SU-DHL-6 (cell line): ENCODE measurements at regions not wholly inside any gene's neighbourhood (a gene's known extent, or its start where the extent isn't known, plus 50 kb on each side); places are given as distances from the start of the nearest gene placed in this dataset.

Source experiments
- H2AFZ ChIP-seq: fragments of 200-600 bp; sonication (generic); 2 replicates; pipeline ENCODE4 v1.6.1; 2014; ENCODE audit warnings: low read depth, mild to moderate bottlenecking, moderate library complexity, mixed read lengths, antibody characterized with exemption, low read length; ENCODE audit not compliant: severe bottlenecking
- H3F3A ChIP-seq: fragments of 200-600 bp; shearing (Covaris generic); 2 replicates; pipeline ENCODE4 v1.6.0; 2016; ENCODE audit warnings: antibody characterized with exemption, mild to moderate bottlenecking; ENCODE audit not compliant: insufficient read depth
- H3K27ac ChIP-seq: fragments of 200-600 bp; sonication (generic); 2 replicates; pipeline ENCODE4 v1.5.1; 2016; ENCODE audit warnings: low read depth, mild to moderate bottlenecking, low read length, moderate library complexity, mixed read lengths
- H3K27me3 ChIP-seq: fragments of 200-600 bp; sonication (generic), shearing (Covaris generic); 2 replicates; pipeline ENCODE4 v1.6.0; 2014; ENCODE audit warnings: mild to moderate bottlenecking, low read length
- H3K36me3 ChIP-seq: fragments of 200-600 bp; sonication (generic); 2 replicates; pipeline ENCODE4 v1.6.1; 2014; ENCODE audit warnings: mild to moderate bottlenecking, low read length, mixed read lengths
- H3K4me2 ChIP-seq: fragments of 300-600, 200-600 bp; shearing (Covaris generic), sonication (generic); 2 replicates; pipeline ENCODE4 v1.6.0; 2014; ENCODE audit warnings: low read length, low read depth, mild to moderate bottlenecking; ENCODE audit not compliant: poor library complexity, severe bottlenecking
- H3K4me3 ChIP-seq: fragments of 200-600 bp; sonication (generic); 2 replicates; pipeline ENCODE4 v1.5.1; 2014; ENCODE audit warnings: antibody characterized with exemption, low read length, mild to moderate bottlenecking, mixed read lengths; ENCODE audit not compliant: insufficient read depth, poor library complexity, severe bottlenecking
- H3K79me2 ChIP-seq: fragments of 200-600 bp; sonication (generic); 2 replicates; pipeline ENCODE4 v1.6.1; 2014; ENCODE audit warnings: mild to moderate bottlenecking, low read length, moderate library complexity; ENCODE audit not compliant: insufficient read depth
- H3K9ac ChIP-seq: fragments of 200-600 bp; sonication (generic); 2 replicates; pipeline ENCODE4 v1.7.0; 2014; ENCODE audit warnings: mild to moderate bottlenecking, low read length
- H3K9me2 ChIP-seq: fragments of 200-600 bp; sonication (generic); replicated peaks from 2 replicates; pipeline ENCODE4 v1.6.1; 2014; ENCODE audit warnings: low read length; ENCODE audit not compliant: insufficient read depth
- H3K9me3 ChIP-seq: fragments of 200-600 bp; sonication (generic); 2 replicates; pipeline ENCODE4 v1.6.1; 2014; ENCODE audit warnings: low read length, mixed read lengths; ENCODE audit not compliant: insufficient read depth
- H4K20me1 ChIP-seq: fragments of 200-600 bp; sonication (generic); 2 replicates; pipeline ENCODE4 v1.6.1; 2014; ENCODE audit warnings: low read depth, mild to moderate bottlenecking, antibody characterized with exemption, low read length, moderate library complexity, mixed read lengths
- EZH2phosphoT487 ChIP-seq: fragments of 200-600 bp; sonication (generic), shearing (Covaris generic); conservative IDR thresholded peaks from 2 replicates; pipeline ENCODE4 v1.6.1; 2018; ENCODE audit warnings: mild to moderate bottlenecking, antibody characterized with exemption, low read length, moderate library complexity, mixed read lengths
- TF ChIP-seq, protein P1 (sequence below): fragments of 200-600 bp; sonication (generic); IDR thresholded peaks from one replicate; pipeline ENCODE4 v1.5.1; 2017; ENCODE audit warnings: antibody characterized with exemption, mild to moderate bottlenecking, low read length, moderate library complexity; ENCODE audit not compliant: insufficient read depth, poor library complexity, severe bottlenecking

DNA sequence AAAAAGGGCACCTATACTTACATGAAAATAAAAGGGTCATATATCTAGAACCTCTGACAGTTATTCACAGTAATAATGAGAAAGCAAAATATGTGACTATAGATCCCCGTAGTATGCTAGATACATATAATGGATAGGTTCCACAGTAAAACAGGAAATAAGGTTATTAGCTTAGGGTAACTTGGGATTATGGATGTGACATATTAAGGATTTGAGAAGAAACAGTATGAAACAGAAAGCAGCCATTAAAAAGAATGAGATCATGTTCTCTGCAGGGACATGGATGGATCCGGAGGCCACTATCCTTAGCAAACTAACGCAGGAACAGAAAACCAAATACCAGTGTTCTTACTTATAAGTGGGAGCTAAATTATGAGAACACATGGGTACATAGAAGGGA is 1547.3 kb downstream of the BRINP3 start:
- Histone ChIP-seq H3K27me3 (no peaks in the 10 kb centered on the region), H3K9me2 (no peaks in the 10 kb centered on the region), H3K4me2 (no peak overlapping the region), H3K4me3 (no peak overlapping the region), H3K9me3 (no peaks in the 10 kb centered on the region), H3K27ac (no peak overlapping the region), H3K9ac (no peak overlapping the region), H4K20me1 (no peaks in the 10 kb centered on the region), H3F3A (no peaks in the 10 kb centered on the region), H3K36me3 (no peaks in the 10 kb centered on the region), H2AFZ (no peak overlapping the region), H3K79me2 (no peaks in the 10 kb centered on the region)
- TF ChIP-seq EZH2phosphoT487 = no peak
- TF ChIP-seq, protein P1, sequence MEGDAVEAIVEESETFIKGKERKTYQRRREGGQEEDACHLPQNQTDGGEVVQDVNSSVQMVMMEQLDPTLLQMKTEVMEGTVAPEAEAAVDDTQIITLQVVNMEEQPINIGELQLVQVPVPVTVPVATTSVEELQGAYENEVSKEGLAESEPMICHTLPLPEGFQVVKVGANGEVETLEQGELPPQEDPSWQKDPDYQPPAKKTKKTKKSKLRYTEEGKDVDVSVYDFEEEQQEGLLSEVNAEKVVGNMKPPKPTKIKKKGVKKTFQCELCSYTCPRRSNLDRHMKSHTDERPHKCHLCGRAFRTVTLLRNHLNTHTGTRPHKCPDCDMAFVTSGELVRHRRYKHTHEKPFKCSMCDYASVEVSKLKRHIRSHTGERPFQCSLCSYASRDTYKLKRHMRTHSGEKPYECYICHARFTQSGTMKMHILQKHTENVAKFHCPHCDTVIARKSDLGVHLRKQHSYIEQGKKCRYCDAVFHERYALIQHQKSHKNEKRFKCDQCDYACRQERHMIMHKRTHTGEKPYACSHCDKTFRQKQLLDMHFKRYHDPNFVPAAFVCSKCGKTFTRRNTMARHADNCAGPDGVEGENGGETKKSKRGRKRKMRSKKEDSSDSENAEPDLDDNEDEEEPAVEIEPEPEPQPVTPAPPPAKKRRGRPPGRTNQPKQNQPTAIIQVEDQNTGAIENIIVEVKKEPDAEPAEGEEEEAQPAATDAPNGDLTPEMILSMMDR = no peak

DNA sequence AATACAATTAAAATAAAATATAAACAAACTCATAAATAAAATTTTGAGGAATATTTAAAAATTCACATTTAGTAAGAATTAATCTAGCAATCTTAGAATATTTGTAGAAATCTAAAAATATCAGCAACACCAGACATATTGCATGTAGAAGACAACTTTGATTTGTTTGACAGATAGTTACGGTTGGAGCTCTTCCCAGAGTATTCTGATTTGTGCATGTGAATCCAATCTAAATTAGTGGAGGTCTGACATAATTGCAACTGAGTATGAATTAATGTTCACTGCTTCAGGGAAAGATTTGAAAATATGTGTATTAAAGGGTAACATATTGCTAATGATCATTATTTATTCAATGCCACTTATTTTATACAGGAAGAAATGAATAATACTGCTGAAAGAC is 1546.2 kb downstream of the BRINP3 start:
- Histone ChIP-seq H3K27ac (no peak overlapping the region), H3K4me2 (no peak overlapping the region), H3K79me2 (no peaks in the 10 kb centered on the region), H3K9me2 (no peaks in the 10 kb centered on the region), H3K9ac (no peak overlapping the region), H3F3A (no peaks in the 10 kb centered on the region), H2AFZ (no peak overlapping the region), H3K36me3 (no peaks in the 10 kb centered on the region), H4K20me1 (no peaks in the 10 kb centered on the region), H3K27me3 (no peaks in the 10 kb centered on the region), H3K9me3 (no peaks in the 10 kb centered on the region), H3K4me3 (no peak overlapping the region)
- no peak for TF ChIP-seq EZH2phosphoT487
- TF ChIP-seq, protein P1 = no peak

DNA sequence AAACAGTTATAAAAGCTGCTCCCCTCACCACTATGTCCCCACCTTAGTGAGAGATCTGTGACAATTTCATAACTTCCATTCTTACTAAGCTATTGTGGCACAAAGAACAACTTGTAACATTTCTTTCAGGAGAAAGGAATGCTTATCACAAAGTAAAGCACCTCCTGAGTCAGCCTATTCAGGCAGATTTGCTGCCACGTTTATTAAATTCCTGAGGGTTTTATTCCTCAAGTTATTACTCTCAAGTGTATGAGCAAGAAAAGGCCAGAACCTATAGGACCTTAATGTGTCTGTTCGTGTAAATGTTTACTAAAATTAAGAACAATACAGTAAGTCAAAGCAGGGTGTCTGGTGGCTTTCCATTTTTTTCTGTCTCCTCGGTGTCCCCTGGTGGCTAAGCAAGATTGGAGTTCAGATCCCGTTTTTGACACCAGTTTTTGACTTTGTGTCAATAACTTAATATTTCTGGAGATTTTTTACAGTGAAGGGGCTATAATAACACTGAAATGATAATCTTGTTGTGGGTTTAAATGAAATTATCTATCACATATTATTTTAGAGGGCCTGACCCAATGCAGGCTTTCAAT is 1539.6 kb downstream of the BRINP3 start:
- Histone ChIP-seq H3K4me3 (no peak overlapping the region), H2AFZ (peak overlapping the region; percentile 12)

More for the DNA sequence above, 1539.6 kb downstream of the BRINP3 start:
- no peak overlapping the region for H3K4me2 ChIP-seq
- H3K36me3 ChIP-seq = no peaks in the 10 kb centered on the region
- H3K27ac ChIP-seq = no peak overlapping the region
- no peaks in the 10 kb centered on the region for H3K9me3 ChIP-seq
- no peak overlapping the region for H3K9ac ChIP-seq
- TF ChIP-seq, protein P1 = no peak
- no peak for TF ChIP-seq EZH2phosphoT487
- no peaks in the 10 kb centered on the region for H3K27me3 ChIP-seq
- no peaks in the 10 kb centered on the region for H4K20me1 ChIP-seq
- no peaks in the 10 kb centered on the region for H3F3A ChIP-seq
- H3K79me2 ChIP-seq = no peaks in the 10 kb centered on the region
- no peaks in the 10 kb centered on the region for H3K9me2 ChIP-seq
